ENCODE measurements at regions not wholly inside any gene's neighbourhood (a gene's known extent, or its start where the extent isn't known, plus 50 kb on each side); places are given as distances from the start of the nearest gene placed in this dataset.

DNA sequence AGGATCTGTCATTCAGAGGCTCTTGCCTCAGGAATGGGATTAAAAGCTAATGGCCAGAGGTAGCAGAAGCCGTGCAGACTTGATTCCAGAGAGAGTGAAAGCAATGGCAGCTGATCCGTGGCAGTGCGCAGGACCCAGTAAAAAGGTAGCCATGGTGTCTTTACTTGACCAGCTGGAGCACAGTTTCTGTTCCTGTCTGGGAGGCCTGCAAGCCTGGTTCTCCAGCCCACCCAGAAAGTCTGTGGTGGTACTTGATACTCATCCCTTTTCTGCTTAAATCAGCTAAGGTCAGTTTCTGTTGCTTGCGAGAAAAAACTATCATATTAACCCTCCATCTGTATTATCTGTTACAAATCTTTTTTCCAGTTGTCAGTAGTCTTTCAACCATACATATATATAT lies 86.7 kb downstream of the RPS6KA4 start:
- TF ChIP-seq, protein P1, sequence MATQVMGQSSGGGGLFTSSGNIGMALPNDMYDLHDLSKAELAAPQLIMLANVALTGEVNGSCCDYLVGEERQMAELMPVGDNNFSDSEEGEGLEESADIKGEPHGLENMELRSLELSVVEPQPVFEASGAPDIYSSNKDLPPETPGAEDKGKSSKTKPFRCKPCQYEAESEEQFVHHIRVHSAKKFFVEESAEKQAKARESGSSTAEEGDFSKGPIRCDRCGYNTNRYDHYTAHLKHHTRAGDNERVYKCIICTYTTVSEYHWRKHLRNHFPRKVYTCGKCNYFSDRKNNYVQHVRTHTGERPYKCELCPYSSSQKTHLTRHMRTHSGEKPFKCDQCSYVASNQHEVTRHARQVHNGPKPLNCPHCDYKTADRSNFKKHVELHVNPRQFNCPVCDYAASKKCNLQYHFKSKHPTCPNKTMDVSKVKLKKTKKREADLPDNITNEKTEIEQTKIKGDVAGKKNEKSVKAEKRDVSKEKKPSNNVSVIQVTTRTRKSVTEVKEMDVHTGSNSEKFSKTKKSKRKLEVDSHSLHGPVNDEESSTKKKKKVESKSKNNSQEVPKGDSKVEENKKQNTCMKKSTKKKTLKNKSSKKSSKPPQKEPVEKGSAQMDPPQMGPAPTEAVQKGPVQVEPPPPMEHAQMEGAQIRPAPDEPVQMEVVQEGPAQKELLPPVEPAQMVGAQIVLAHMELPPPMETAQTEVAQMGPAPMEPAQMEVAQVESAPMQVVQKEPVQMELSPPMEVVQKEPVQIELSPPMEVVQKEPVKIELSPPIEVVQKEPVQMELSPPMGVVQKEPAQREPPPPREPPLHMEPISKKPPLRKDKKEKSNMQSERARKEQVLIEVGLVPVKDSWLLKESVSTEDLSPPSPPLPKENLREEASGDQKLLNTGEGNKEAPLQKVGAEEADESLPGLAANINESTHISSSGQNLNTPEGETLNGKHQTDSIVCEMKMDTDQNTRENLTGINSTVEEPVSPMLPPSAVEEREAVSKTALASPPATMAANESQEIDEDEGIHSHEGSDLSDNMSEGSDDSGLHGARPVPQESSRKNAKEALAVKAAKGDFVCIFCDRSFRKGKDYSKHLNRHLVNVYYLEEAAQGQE (IDR thresholded peaks at IDR 0.05; ENCODE audit: insufficient read depth in 1 of 2, low read depth in 2 of 2, low read length in 2 of 2): no peak
- TF ChIP-seq POLR2AphosphoS5 (IDR thresholded peaks at IDR 0.05; ENCODE audit: low read depth, low read length) (no peak), TAF1 (IDR thresholded peaks at IDR 0.05; ENCODE audit: borderline replicate concordance, insufficient read depth, low read length) (no peak)
